Endothelial cell of umbilical vein (primary cell): ENCODE measurements at regions not wholly inside any gene's neighbourhood (a gene's known extent, or its start where the extent isn't known, plus 50 kb on each side); places are given as distances from the start of the nearest gene placed in this dataset.

ENCODE experiments used
- CTCF ChIP-seq, 2 donors: IDR thresholded peaks; 1 replicate in 1 of 2; 2 replicates in 1 of 2; pipeline ENCODE4 v1.5.1; 2011; ENCODE audit warnings: low read length in 2 of 2, mild to moderate bottlenecking in 2 of 2, moderate library complexity in 2 of 2, control low read depth in 1 of 2, inconsistent platforms in 1 of 2, low read depth in 1 of 2; ENCODE audit not compliant: insufficient read depth in 1 of 2; ENCODE audit errors: extremely low read depth in 1 of 2
- EZH2 ChIP-seq: IDR thresholded peaks from 2 replicates; pipeline ENCODE4 v1.6.1; 2012; ENCODE audit warnings: borderline replicate concordance, low read depth, mild to moderate bottlenecking, moderate library complexity, low read length, inconsistent platforms; ENCODE audit not compliant: severe bottlenecking
- FOS ChIP-seq: IDR thresholded peaks from 2 replicates; pipeline ENCODE4 v1.6.1; 2011; ENCODE audit warnings: mild to moderate bottlenecking, low read length, moderate library complexity, borderline replicate concordance; ENCODE audit not compliant: insufficient read depth
- GATA2 ChIP-seq: IDR thresholded peaks from 2 replicates; pipeline ENCODE4 v1.7.0; 2011; ENCODE audit warnings: low read depth, mild to moderate bottlenecking, moderate library complexity, mixed read lengths, low read length; ENCODE audit not compliant: insufficient read length, insufficient read depth
- JUN ChIP-seq: IDR thresholded peaks from 2 replicates; pipeline ENCODE4 v1.6.1; 2011; ENCODE audit warnings: borderline replicate concordance, low read depth; ENCODE audit not compliant: insufficient read length, insufficient read depth
- MAX ChIP-seq: IDR thresholded peaks from 2 replicates; pipeline ENCODE4 v1.6.1; 2011; ENCODE audit not compliant: insufficient read depth, insufficient read length
- POLR2A ChIP-seq: IDR thresholded peaks from 2 replicates; pipeline ENCODE4 v1.6.1; 2012; ENCODE audit warnings: low read depth, mild to moderate bottlenecking, control low read depth, low read length
- POLR2AphosphoS5 ChIP-seq: IDR thresholded peaks from 2 replicates; pipeline ENCODE4 v1.6.1; 2012; ENCODE audit warnings: low read depth, mild to moderate bottlenecking, control low read depth, low read length, moderate library complexity; ENCODE audit not compliant: insufficient read depth

GRCh38 chr21:36610935-36611334, 88.0 kb upstream of the SIM2 start:
- TF ChIP-seq POLR2A (no peak), CTCF (IDR thresholded peaks at IDR 0.05; ENCODE audit: extremely low read depth in 1 of 2, insufficient read depth in 1 of 2, low read depth in 1 of 2, low read length in 2 of 2) (no peak), EZH2 (no peak), POLR2AphosphoS5 (no peak), JUN (no peak), FOS (no peak), MAX (no peak), GATA2 (no peak)
